Colon (tissue), 2 donors: ENCODE measurements at regions not wholly inside any gene's neighbourhood (a gene's known extent, or its start where the extent isn't known, plus 50 kb on each side); places are given as distances from the start of the nearest gene placed in this dataset.

ENCODE experiments used
- FAIRE-seq: peaks from 2 replicates; lab custom pipeline; 2012; peaks lifted over from hg19 to GRCh38; lab: Jason Lieb, UNC
- donor health status: control.
- donor health status: control.

DNA sequence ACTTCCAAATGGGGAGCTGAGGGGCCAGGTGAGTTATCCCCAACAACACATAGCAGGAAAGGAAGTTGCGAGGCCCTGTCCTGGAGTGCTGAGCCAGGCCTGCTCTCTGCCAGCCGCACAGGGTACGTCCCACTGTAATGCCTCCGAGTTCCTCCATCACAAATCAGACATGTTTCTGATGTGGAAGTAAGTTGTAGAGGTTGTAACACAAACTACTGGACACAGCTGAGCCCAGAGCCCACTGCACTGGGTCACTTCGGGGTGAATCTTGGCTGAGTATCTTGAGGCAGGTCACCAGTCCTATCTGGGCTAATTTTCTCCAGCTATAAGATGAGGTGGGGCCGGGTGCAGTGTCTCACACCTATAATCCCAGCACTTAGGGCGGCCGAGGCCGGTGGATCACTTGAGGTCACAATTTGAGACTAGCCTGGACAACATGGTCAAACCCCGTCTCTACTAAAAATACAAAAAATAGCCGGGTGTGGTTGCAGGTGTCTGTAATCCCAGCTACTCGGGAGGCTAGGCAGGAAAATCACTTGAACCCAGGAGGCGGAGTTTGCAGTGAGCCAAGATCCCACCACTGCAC is 100.8 kb upstream of the CDH5 start:
- no peak for FAIRE-seq

- FAIRE-seq = no peak
Observed at GRCh38 chr16:66265048-66265415, 101.5 kb upstream of the CDH5 start.

- no peak for FAIRE-seq
Observed at GRCh38 chr16:66264311-66265047, 102.0 kb upstream of the CDH5 start.

DNA sequence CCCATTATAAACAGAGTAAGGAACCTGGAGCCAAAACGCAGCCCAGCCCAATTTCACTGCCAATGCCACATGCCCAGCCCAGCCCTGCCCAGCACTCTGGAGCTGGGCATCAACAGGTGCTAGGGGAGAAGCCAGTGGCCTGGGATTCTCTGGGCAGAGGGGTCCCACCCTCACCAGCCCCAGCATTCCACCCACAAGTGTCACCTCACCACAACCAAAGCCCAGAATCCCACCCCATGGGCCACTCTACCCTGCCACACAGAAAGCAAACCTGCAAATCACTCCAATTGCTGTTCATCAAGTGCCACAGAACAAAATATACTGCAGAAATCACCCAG is 102.5 kb upstream of the CDH5 start:
- FAIRE-seq = no peak

DNA sequence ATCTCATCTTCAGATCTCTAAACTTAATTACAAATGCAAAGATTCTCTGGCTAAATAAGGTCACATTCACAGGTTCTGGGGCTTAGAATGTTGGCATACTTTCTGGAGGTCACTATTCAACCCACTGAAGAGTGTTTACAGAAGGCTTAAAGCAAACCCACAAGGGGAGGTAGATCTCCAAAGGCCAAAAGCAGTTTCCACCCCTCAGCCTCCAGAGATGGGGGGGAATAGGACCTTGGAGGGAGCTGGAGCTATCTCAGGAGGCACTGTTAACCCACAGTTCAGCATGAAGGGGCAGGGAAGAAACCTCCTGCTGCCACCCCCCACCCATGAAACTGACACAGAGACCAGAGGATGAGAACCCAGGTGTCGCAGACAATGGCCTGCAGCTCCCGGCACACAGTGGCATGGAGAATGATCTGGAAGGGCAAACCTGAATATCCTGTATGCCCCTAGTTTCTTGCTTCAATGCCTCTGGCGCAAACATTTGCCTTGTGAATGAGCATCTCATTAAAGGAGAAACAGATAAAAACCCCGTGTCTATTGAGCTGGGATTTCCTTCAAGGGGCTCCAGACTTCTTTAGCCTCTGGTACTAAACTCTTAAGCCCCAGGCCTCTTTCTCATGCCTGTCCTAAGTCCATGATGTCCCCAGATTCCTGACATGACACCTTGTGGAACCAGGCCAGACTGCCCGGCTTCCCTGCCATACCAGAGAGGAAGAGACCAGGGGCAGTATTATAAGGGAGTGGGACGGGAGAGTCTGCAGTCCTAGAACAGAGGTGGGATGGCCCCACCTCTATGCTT is 103.1 kb upstream of the CDH5 start:
- FAIRE-seq = no peak

GRCh38 chr16:66262253-66263167 is 104.0 kb upstream of the CDH5 start:
- FAIRE-seq = no peak

- FAIRE-seq = no peak
Observed at GRCh38 chr16:66261826-66262225, 104.7 kb upstream of the CDH5 start.

DNA sequence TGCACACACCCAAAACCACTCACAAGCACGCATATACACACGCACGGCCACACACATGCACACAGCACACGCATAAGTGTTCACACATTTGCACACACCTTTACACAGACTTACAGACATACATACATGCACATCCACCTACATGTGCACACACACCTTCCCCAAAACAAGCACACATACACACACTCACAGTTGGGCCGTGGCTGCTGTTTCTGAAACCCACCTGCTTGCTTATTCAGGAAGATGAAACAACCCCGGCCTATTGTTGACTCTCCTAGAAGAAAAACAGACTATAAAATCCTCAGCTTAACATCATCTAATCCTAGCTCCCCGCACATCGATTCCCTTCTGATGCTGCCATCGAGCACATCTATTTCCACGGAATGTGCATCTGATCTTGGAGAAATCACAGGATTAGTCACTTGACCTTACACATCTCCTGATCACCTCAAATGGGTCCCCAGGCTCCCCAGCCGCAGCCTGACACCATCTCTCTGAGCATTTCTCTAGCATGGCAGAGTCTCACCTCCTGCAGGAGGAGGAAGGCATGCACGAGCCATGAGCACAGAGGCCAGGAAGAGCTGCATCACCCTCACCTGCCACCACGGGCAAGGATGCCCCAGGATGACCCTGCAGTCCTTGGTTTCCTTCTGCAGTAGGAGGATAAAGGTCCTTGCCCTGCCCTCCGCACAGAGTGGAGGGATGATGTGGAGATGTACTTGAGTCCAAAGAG is 105.8 kb upstream of the CDH5 start:
- no peak for FAIRE-seq

DNA sequence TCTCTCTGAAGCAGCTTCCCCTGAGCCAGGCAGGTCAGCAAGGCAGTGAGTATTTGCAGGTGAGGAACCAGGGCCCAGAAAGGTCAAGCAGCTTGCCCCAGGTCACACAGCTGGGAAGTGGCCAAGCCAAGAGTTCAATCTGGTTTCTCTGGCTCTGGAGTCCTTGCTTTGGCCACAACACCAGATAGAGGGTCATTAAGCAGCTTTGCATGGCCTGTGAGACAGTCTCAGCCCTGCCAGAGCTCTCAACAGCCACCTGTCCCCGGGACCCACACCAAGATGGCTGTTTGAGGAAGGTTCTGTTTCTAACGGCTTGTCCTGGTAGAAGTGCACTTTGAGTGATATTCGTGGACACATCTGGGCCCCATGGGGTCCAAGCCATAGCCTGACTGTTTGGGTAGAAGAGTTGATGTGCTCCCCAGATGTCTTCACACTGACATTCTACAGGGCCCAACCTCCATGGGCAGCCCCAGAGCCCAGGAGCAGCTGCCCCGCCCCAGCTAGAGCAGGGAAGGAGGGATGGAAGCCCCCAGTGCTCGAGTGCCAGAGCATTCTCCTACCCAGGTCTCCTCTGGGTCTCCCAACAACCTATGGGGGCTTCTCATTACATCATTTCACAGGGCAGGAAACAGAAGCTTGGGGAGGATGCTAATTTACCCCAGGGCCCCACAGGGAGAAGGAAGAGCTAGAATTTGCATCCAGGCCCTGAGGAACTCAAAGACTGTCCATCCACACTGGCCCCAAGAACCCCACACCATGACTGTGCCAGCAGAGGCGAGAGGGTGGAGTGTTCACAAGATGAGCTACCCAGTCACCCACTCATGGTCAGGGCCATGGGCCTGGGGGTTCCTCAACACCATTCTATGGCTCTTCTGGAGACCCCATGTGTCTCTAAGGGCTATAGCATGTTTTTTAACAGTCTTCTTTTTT is 107.3 kb upstream of the CDH5 start:
- FAIRE-seq = no peak

GRCh38 chr16:66256919-66257318 is 109.6 kb upstream of the CDH5 start:
- no peak for FAIRE-seq

- FAIRE-seq = no peak
Observed at GRCh38 chr16:66255647-66256046, 110.8 kb upstream of the CDH5 start.

DNA sequence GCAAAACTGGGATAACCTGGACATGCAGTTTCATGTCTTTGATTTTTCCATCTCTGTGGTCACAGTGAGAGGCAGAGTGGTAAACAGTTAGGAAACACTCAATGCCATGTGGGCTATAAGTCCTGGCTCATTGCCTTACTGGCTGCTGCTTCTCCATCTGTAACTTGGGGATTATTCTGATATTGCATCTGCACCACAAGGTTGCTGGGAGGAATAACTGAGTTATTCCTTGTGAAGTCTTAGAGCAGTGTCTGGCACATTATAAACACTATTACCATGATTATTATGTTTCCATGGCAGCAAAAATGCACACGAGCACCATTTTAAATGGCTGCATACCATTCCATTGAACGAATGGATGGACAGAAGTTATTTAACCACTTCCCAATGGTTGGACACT is 111.7 kb upstream of the CDH5 start:
- no peak for FAIRE-seq

GRCh38 chr16:66254106-66254505 is 112.4 kb upstream of the CDH5 start:
- no peak for FAIRE-seq

- no peak for FAIRE-seq
Observed at GRCh38 chr16:66251476-66252160, 114.9 kb upstream of the CDH5 start.

DNA sequence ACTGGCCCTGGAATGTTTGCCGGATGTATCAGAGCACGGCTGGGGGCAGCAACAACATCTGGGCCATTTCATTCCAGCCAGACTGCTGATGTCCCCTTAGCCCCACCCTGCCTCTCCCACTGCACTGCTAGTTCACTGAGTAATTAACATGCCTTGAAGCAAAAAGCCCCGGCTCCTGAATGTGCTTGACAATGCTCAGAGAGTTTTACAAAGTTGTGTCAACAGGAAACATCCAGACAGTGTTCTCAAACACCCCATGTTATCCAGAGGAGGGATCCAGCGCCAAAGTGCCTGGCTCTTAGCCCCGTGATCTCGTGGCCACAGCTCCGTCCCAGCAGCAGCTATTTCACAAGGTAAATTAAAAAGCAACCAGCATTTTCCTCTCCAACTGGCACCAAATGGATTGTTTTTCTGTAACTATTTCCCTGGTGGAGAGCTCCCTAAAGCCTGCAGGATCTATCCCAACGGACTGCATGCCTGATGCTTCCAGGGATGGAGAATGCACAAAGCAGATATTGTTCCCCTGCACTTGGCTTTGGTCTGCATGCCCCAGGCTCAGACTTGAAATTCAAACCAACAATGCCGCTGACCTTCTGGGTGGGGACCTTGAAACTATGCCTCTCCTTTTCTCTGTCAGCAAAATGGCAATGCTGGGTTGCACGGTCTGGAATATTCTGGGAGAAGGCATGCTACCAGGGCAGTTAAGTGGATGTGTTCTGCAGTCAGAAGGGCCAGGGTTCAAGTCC is 115.6 kb upstream of the CDH5 start:
- no peak for FAIRE-seq

GRCh38 chr16:66247516-66248481 is 118.7 kb upstream of the CDH5 start:
- no peak for FAIRE-seq

GRCh38 chr16:66245868-66246267 is 120.6 kb upstream of the CDH5 start:
- FAIRE-seq = no peak

DNA sequence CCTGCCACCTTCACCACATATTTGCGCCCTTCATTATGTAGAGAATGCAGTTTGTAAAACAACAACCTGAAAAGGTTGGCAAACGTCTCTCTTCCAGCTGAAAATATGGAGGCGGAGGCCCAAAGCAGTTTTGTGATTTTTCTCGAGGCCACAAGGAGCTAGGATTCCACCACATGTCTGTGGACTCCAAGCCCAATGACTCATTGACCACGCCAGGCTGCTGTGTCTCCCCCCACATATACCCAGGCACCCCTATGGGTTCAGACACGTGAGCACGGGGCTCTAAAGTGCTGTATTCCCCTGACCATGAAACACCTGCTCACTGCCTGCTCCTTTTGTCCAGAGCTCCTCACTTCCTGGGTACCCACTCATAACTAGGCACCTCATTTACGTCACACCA is 121.4 kb upstream of the CDH5 start:
- no peak for FAIRE-seq
